ENCODE measurements at regions not wholly inside any gene's neighbourhood (a gene's known extent, or its start where the extent isn't known, plus 50 kb on each side); places are given as distances from the start of the nearest gene placed in this dataset.

DNA sequence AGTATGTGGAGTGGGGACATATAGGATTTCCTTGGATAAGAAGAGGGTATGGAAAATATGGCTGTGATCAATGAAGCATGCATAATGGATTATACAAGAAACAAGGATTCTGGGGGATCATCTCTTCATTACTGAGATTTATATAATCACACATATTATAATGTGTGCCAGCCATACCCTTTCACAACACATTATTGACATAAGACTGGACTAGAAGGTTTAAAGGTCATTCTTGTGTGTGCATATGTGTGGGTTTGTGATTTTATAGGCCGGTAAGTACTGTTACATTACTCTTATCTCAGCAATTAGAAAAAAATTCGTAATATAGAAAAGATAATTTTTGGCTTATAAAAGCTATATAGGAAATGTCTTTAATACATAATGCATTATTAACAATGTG, 62.2 kb upstream of the DCC start:
- H3F3A ChIP-seq (ENCODE audit: low read depth), result no peaks in the 10 kb centered on the region
- H3K27ac ChIP-seq, result no peak overlapping the region
- Mint-ChIP-seq H3K36me3 (no peaks in the 10 kb centered on the region), H3K4me1 (peaks cover 24% of the 10 kb centered on the region), H3K4me3 (no peak overlapping the region), H3K27ac (no peak overlapping the region), H3K27me3 (ENCODE audit: insufficient read depth, low read depth) (no peaks in the 10 kb centered on the region), H3K9me3 (no peaks in the 10 kb centered on the region)
- no peaks in the 10 kb centered on the region for H3K9me3 ChIP-seq (ENCODE audit: low read depth)
- H4K20me1 ChIP-seq (ENCODE audit: low read depth), result no peaks in the 10 kb centered on the region
- H3K4me1 ChIP-seq, result peaks cover 15% of the 10 kb centered on the region
- H3K79me2 ChIP-seq (ENCODE audit: low read depth), result no peaks in the 10 kb centered on the region
- no peaks in the 10 kb centered on the region for H3K27me3 ChIP-seq
- H3K4me3 ChIP-seq, result no peak overlapping the region
- TF ChIP-seq EZH2phosphoT487 (IDR thresholded peaks at IDR 0.05) (no peak), EZH2 (IDR thresholded peaks at IDR 0.05) (no peak), CTCF (IDR thresholded peaks at IDR 0.05) (no peak)
- no peak overlapping the region for H2AFZ ChIP-seq (replicated peaks)
- no peak overlapping the region for H3K4me2 ChIP-seq
- H3K9ac ChIP-seq, result no peak overlapping the region
- DNase-seq (ENCODE audit: low spot score), result no peak
- no peaks in the 10 kb centered on the region for H3K36me3 ChIP-seq

- H3K27ac ChIP-seq, result no peak overlapping the region
- H3K27me3 Mint-ChIP-seq (ENCODE audit: insufficient read depth, low read depth), result no peaks in the 10 kb centered on the region
- no peak overlapping the region for H3K27ac Mint-ChIP-seq
- peaks cover 20% of the 10 kb centered on the region for H3K4me1 Mint-ChIP-seq
- no peaks in the 10 kb centered on the region for H3K9me3 Mint-ChIP-seq
- no peaks in the 10 kb centered on the region for H3K36me3 Mint-ChIP-seq
- H4K20me1 ChIP-seq (ENCODE audit: low read depth), result no peaks in the 10 kb centered on the region
- TF ChIP-seq CTCF (IDR thresholded peaks at IDR 0.05) (no peak), EZH2phosphoT487 (IDR thresholded peaks at IDR 0.05) (no peak), EZH2 (IDR thresholded peaks at IDR 0.05) (no peak)
- no peak overlapping the region for H2AFZ ChIP-seq (replicated peaks)
- H3F3A ChIP-seq (ENCODE audit: low read depth), result no peaks in the 10 kb centered on the region
- no peak for DNase-seq (ENCODE audit: low spot score)
- no peak overlapping the region for H3K9ac ChIP-seq
- H3K9me3 ChIP-seq (ENCODE audit: low read depth), result no peaks in the 10 kb centered on the region
- no peaks in the 10 kb centered on the region for H3K79me2 ChIP-seq (ENCODE audit: low read depth)
- H3K4me2 ChIP-seq, result no peak overlapping the region
- no peak overlapping the region for H3K4me3 ChIP-seq
- H3K27me3 ChIP-seq, result no peaks in the 10 kb centered on the region
- H3K36me3 ChIP-seq, result no peaks in the 10 kb centered on the region
- H3K4me1 ChIP-seq, result peaks cover 15% of the 10 kb centered on the region
- no peak overlapping the region for H3K4me3 Mint-ChIP-seq
Observed at GRCh38 chr18:52278191-52278590, 61.8 kb upstream of the DCC start.

DNA sequence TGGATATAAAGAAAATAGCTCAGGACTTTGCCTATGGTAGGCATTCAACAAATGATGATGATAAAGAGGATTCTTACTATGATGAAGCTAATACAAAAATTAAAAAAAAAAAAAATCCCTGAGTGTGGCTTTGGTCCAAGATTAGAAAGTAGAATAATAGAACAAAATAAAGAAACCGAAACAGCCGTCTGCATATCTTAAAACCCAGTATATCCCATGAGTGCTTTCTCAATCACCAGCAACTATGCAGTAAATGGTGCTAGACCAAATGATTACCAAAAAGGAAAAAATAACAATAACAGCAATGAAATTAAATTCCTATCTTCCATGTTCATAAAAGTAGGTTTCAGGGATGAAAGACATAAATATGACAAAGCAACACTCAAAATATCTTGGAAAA, 59.3 kb upstream of the DCC start:
- no peaks in the 10 kb centered on the region for H3K9me3 ChIP-seq (ENCODE audit: low read depth)
- no peak overlapping the region for H3K9ac ChIP-seq
- H3K27ac ChIP-seq, result no peak overlapping the region
- H4K20me1 ChIP-seq (ENCODE audit: low read depth), result no peaks in the 10 kb centered on the region
- no peak for DNase-seq (ENCODE audit: low spot score)
- Mint-ChIP-seq H3K9me3 (no peaks in the 10 kb centered on the region), H3K4me1 (no peaks in the 10 kb centered on the region), H3K4me3 (no peak overlapping the region), H3K36me3 (no peaks in the 10 kb centered on the region), H3K27me3 (ENCODE audit: insufficient read depth, low read depth) (no peaks in the 10 kb centered on the region), H3K27ac (no peak overlapping the region)
- no peaks in the 10 kb centered on the region for H3K36me3 ChIP-seq
- no peaks in the 10 kb centered on the region for H3K4me1 ChIP-seq
- no peak overlapping the region for H3K4me2 ChIP-seq
- no peak for TF ChIP-seq EZH2 (IDR thresholded peaks at IDR 0.05)
- no peak overlapping the region for H3K4me3 ChIP-seq
- H3F3A ChIP-seq (ENCODE audit: low read depth), result no peaks in the 10 kb centered on the region
- H2AFZ ChIP-seq (replicated peaks), result no peak overlapping the region
- H3K27me3 ChIP-seq, result no peaks in the 10 kb centered on the region
- H3K79me2 ChIP-seq (ENCODE audit: low read depth), result no peaks in the 10 kb centered on the region

DNA sequence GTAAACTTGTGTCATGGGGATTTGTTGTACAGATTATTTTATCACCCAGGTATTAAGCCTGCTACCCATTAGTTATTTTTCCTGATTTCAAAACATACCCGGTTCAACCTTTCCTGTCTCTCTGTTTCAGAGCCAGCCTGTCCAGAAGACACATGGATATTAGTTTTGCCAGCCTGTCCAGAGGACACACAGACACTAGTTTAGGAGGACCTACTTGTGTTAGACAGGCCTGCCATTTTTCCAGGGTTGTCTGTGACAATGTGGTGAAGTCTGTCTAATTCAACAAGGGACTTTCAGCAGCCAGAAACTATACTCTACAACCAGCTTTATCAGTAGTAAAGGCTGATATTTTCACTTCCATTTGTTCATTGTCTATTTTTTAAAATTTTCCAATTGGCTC, 56.1 kb upstream of the DCC start:
- H3K27me3 Mint-ChIP-seq (ENCODE audit: insufficient read depth, low read depth), result no peaks in the 10 kb centered on the region

More for the DNA sequence above, 56.1 kb upstream of the DCC start:
- TF ChIP-seq EZH2 (IDR thresholded peaks at IDR 0.05) (no peak), CTCF (IDR thresholded peaks at IDR 0.05) (no peak), EZH2phosphoT487 (IDR thresholded peaks at IDR 0.05) (no peak)
- no peak overlapping the region for H3K4me3 ChIP-seq
- no peaks in the 10 kb centered on the region for H3K4me1 ChIP-seq
- no peak overlapping the region for H3K27ac ChIP-seq
- no peaks in the 10 kb centered on the region for H3K27me3 ChIP-seq
- H3F3A ChIP-seq (ENCODE audit: low read depth), result no peaks in the 10 kb centered on the region
- H3K79me2 ChIP-seq (ENCODE audit: low read depth), result no peaks in the 10 kb centered on the region
- H3K4me3 Mint-ChIP-seq, result no peak overlapping the region
- H3K36me3 ChIP-seq, result no peaks in the 10 kb centered on the region
- peaks cover 15% of the 10 kb centered on the region for H3K4me1 Mint-ChIP-seq
- H2AFZ ChIP-seq (replicated peaks), result no peak overlapping the region
- H4K20me1 ChIP-seq (ENCODE audit: low read depth), result no peaks in the 10 kb centered on the region
- H3K4me2 ChIP-seq, result no peak overlapping the region
- H3K36me3 Mint-ChIP-seq, result no peaks in the 10 kb centered on the region
- no peaks in the 10 kb centered on the region for H3K9me3 ChIP-seq (ENCODE audit: low read depth)
- no peaks in the 10 kb centered on the region for H3K9me3 Mint-ChIP-seq
- no peak overlapping the region for H3K27ac Mint-ChIP-seq
- no peak overlapping the region for H3K9ac ChIP-seq
- DNase-seq (ENCODE audit: low spot score), result no peak

Measured in neural progenitor cell (in vitro differentiated cells).